Astrocyte of the cerebellum (primary cell): ENCODE measurements at regions not wholly inside any gene's neighbourhood (a gene's known extent, or its start where the extent isn't known, plus 50 kb on each side); places are given as distances from the start of the nearest gene placed in this dataset.

Experiments used
- DNase-seq: peaks from one replicate; pipeline ENCODE4 v3.0.0-alpha.2; 2011; ENCODE audit warnings: low read depth
- H3K4me3 ChIP-seq: 2 replicates; pipeline ENCODE4 v1.5.1; 2011; ENCODE audit warnings: mild to moderate bottlenecking, low read depth, low read length, moderate library complexity
- in situ Hi-C: cut with HindIII; loops from 2 replicates; pipeline ENCODE4 v1.10.0; 2017; ENCODE audit warnings: low sequenced_read_pairs
- TF ChIP-seq, protein P1 (sequence below): IDR thresholded peaks from 2 replicates; pipeline ENCODE4 v1.5.1; 2012; ENCODE audit warnings: low read length, low read depth, moderate library complexity, mild to moderate bottlenecking; ENCODE audit errors: missing control alignments

- TF ChIP-seq, protein P1, sequence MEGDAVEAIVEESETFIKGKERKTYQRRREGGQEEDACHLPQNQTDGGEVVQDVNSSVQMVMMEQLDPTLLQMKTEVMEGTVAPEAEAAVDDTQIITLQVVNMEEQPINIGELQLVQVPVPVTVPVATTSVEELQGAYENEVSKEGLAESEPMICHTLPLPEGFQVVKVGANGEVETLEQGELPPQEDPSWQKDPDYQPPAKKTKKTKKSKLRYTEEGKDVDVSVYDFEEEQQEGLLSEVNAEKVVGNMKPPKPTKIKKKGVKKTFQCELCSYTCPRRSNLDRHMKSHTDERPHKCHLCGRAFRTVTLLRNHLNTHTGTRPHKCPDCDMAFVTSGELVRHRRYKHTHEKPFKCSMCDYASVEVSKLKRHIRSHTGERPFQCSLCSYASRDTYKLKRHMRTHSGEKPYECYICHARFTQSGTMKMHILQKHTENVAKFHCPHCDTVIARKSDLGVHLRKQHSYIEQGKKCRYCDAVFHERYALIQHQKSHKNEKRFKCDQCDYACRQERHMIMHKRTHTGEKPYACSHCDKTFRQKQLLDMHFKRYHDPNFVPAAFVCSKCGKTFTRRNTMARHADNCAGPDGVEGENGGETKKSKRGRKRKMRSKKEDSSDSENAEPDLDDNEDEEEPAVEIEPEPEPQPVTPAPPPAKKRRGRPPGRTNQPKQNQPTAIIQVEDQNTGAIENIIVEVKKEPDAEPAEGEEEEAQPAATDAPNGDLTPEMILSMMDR, result no peak
- no peak for DNase-seq
Measured at GRCh38 chr3:18757476-18757875, 332.3 kb upstream of the SATB1 start.

DNA sequence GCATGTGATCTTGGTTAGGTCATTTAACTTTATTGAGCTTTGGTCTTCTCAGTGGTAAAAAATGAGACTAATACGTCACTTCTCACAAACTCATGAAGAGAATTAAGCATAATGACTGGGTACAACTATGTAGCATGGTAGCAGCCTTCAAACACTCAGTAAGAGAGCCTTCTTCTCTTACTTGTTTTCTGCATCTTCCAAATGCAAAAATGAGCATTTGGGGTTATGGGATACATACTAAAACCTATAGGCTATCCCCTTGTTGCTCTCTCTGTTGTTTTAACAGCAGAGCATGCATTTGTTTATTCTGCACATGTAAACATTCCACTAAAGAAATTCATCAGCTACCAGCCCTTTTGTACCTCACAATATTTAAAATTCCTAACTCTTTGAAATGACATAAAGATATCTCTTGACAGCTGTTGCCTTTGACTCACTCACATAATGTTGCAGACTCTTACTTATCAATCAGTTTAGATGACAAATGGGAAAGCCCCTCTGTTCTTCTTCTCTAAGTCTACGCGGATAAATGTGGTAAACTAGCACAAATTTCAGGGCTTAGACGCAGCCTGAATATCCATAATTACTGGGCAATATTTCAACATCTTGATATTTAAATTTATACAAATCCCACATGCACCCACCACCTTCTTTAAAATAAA, 327.3 kb upstream of the SATB1 start:
- TF ChIP-seq, protein P1, result no peak
- DNase-seq, result no peak
- in situ Hi-C loops, result no loop called here
- no peak overlapping the region for H3K4me3 ChIP-seq

More at GRCh38 chr3:18757476-18757875, 332.3 kb upstream of the SATB1 start:
- H3K4me3 ChIP-seq, result no peak overlapping the region
- in situ Hi-C loops, result no loop called here

GRCh38 chr3:18751514-18751913, 326.4 kb upstream of the SATB1 start:
- TF ChIP-seq, protein P1, result no peak
- no peak for DNase-seq
- no peak overlapping the region for H3K4me3 ChIP-seq
- in situ Hi-C loops, result no loop called here

- DNase-seq, result no peak
- in situ Hi-C loops, result no loop called here
- H3K4me3 ChIP-seq, result no peak overlapping the region
- TF ChIP-seq, protein P1, result no peak
Measured at GRCh38 chr3:18747383-18747782, 322.2 kb upstream of the SATB1 start.

DNA sequence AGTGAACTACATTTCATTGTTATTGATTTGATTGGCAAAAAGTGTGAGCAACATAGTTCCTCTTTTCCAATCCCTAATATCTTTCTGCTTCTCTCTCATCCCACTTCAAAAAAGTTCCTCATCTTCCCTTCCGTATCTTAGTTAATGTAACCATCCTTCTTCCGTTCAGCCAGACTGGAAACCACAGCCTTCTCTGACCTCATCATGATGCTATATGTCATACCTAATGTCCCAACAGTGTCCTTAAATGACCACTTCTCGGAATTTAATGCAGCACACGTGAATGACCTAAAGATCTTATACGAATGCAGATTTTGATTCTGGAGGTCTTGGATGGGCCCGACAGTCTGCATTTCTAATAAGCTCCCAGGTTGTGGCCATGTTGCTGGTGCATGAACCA, 320.3 kb upstream of the SATB1 start:
- no peak overlapping the region for H3K4me3 ChIP-seq
- TF ChIP-seq, protein P1, result no peak
- in situ Hi-C loops, result no loop called here
- DNase-seq, result no peak

DNA sequence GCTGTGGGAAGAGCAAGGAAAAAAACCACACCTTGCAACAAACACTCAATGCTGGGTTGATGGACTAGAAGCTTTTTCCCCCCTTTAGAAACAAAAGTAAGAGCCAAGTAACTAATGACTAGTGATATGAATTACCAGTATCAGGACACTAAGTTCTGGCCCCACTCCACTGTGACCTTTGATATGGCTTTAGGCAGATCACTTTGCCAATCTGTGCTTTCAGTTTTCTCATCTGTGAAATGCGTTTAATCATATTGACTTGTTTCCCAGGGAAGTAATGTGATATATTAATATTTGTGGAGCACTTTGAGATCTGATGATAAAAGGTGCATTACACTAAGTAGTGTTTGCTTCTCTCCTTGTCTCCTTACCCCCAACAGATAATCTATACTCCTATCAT, 319.3 kb upstream of the SATB1 start:
- no peak for DNase-seq
- TF ChIP-seq, protein P1, result no peak
- in situ Hi-C loops, result loop anchor here (5.0 kb wide), 1 partner anchor 57 kb away; no protein-coding TSS in a partner anchor
- no peak overlapping the region for H3K4me3 ChIP-seq
